Naive thymus-derived CD4-positive, alpha-beta T cell (primary cell): ENCODE measurements at regions not wholly inside any gene's neighbourhood (a gene's known extent, or its start where the extent isn't known, plus 50 kb on each side); places are given as distances from the start of the nearest gene placed in this dataset.

Experiments
- ATAC-seq: fragments of 150-1000 bp; cut with Tn5 transposase; 2 replicates; pipeline ENCODE4 v1.10.0; 2021; ENCODE audit warnings: mild to moderate bottlenecking, moderate library complexity
- CTCF ChIA-PET: fragments of 350-600 bp; sonication (Branson Sonifier 250); formaldehyde crosslinking; loops from one replicate; lab custom pipeline; 2021; ENCODE audit warnings: antibody characterized with exemption; lab: Charles Lee
- POLR2A ChIA-PET: fragments of 350-600 bp; sonication (Branson Sonifier 250); formaldehyde crosslinking; loops from one replicate; lab custom pipeline; 2021; ENCODE audit warnings: antibody characterized with exemption, inconsistent platforms; lab: Charles Lee
- DNase-seq, 9 donors: peaks; one replicate each; pipeline versions ENCODE4 v3.0.0 to v3.0.0-alpha.2; 2020 to 2022; ENCODE audit warnings: mixed read lengths in 1 of 9
- H3K27ac ChIP-seq: one replicate; pipeline ENCODE4 v1.7.0; 2013; ENCODE audit warnings: mild to moderate bottlenecking, low read depth, low read length, moderate library complexity
- H3K27me3 ChIP-seq, 2 donors: one replicate each; pipeline ENCODE4 v1.7.0; 2013; ENCODE audit warnings: low read length in 2 of 2, mild to moderate bottlenecking in 2 of 2, moderate library complexity in 2 of 2; ENCODE audit not compliant: control insufficient read depth in 2 of 2, insufficient read depth in 2 of 2
- H3K36me3 ChIP-seq, 3 experiments: 1 replicate in 2 of 3; 2 replicates in 1 of 3; pipeline ENCODE4 v1.7.0; 2013; ENCODE audit warnings: low read length in 3 of 3, mild to moderate bottlenecking in 3 of 3, moderate library complexity in 1 of 3; ENCODE audit not compliant: insufficient read depth in 3 of 3, control insufficient read depth in 2 of 3
- H3K4me1 ChIP-seq, 2 donors: one replicate each; pipeline ENCODE4 v1.7.0; 2013; ENCODE audit warnings: low read length in 2 of 2, mild to moderate bottlenecking in 2 of 2, moderate library complexity in 1 of 2; ENCODE audit not compliant: control insufficient read depth in 2 of 2, insufficient read depth in 2 of 2
- H3K4me3 ChIP-seq: 2 replicates; pipeline ENCODE4 v1.7.0; 2013; ENCODE audit warnings: mild to moderate bottlenecking, low read length
- H3K9me3 ChIP-seq, 3 experiments: 1 replicate in 2 of 3; 2 replicates in 1 of 3; pipeline ENCODE4 v1.7.0; 2013; ENCODE audit warnings: low read length in 3 of 3; ENCODE audit not compliant: control insufficient read depth in 2 of 3
- H3K27ac Mint-ChIP-seq, 9 donors: one replicate each; pipeline ENCODE4 v1.8.0; 2020 to 2022; ENCODE audit warnings: mixed read lengths in 9 of 9, mild to moderate bottlenecking in 8 of 9, moderate library complexity in 5 of 9, inconsistent platforms in 2 of 9
- H3K27me3 Mint-ChIP-seq, 5 donors: one replicate each; pipeline ENCODE4 v1.8.0; 2021 to 2022; ENCODE audit warnings: mixed read lengths in 5 of 5, mild to moderate bottlenecking in 1 of 5
- H3K36me3 Mint-ChIP-seq, 5 donors: one replicate each; pipeline ENCODE4 v1.8.0; 2020 to 2022; ENCODE audit warnings: mixed read lengths in 5 of 5, mild to moderate bottlenecking in 3 of 5, inconsistent platforms in 1 of 5
- H3K4me1 Mint-ChIP-seq, 7 donors: one replicate each; pipeline ENCODE4 v1.8.0; 2020 to 2022; ENCODE audit warnings: mixed read lengths in 7 of 7, mild to moderate bottlenecking in 3 of 7, inconsistent platforms in 1 of 7
- H3K4me3 Mint-ChIP-seq, 10 donors: one replicate each; pipeline ENCODE4 v1.8.0; 2020 to 2022; ENCODE audit warnings: mild to moderate bottlenecking in 10 of 10, mixed read lengths in 10 of 10, moderate library complexity in 6 of 10, inconsistent platforms in 2 of 10
- H3K9me3 Mint-ChIP-seq, 11 donors: one replicate each; pipeline ENCODE4 v1.8.0; 2020 to 2022; ENCODE audit warnings: mixed read lengths in 11 of 11, mild to moderate bottlenecking in 4 of 11, inconsistent platforms in 1 of 11, moderate library complexity in 1 of 11
- intact Hi-C, 2 donors: fragments of 100-400 bp; cut with micrococcal nuclease; formaldehyde crosslinking; loops; one replicate each; pipeline ENCODE4 v1.15.1; 2023

- H3K27ac Mint-ChIP-seq = no peak overlapping the region
- peaks cover 0 to 11% (median 3%) of the 10 kb centered on the region in 5 donors for H3K27me3 Mint-ChIP-seq
- peaks cover 0 to 2% (median 0%) of the 10 kb centered on the region in 7 donors for H3K4me1 Mint-ChIP-seq
- H3K4me3 Mint-ChIP-seq = no peak overlapping the region
- Histone ChIP-seq H3K4me1 (no peaks in the 10 kb centered on the region), H3K27me3 (no peaks in the 10 kb centered on the region), H3K36me3 (no peaks in the 10 kb centered on the region), H3K27ac (no peak overlapping the region), H3K4me3 (no peak overlapping the region), H3K9me3 (no peaks in the 10 kb centered on the region)
- DNase-seq (no peak), ATAC-seq (no peak)
- peaks cover 0 to 2% (median 0%) of the 10 kb centered on the region in 11 donors for H3K9me3 Mint-ChIP-seq
- POLR2A ChIA-PET = no interaction called here
- CTCF ChIA-PET = no interaction called here
- H3K36me3 Mint-ChIP-seq = no peaks in the 10 kb centered on the region
- intact Hi-C loops = no loop called here
Observed at GRCh38 chr14:101031721-101032120, 128.2 kb upstream of the RTL1 start.

- CTCF ChIA-PET = no interaction called here
- no peak for DNase-seq
- H3K9me3 Mint-ChIP-seq = peaks cover 0 to 2% (median 0%) of the 10 kb centered on the region in 11 donors
Observed at GRCh38 chr14:101032433-101032832, 128.9 kb upstream of the RTL1 start.

GRCh38 chr14:101033006-101033405 lies 129.5 kb upstream of the RTL1 start:
- Mint-ChIP-seq H3K27ac (no peak overlapping the region), H3K4me1 (peaks cover 0 to 2% (median 0%) of the 10 kb centered on the region in 7 donors), H3K4me3 (no peak overlapping the region), H3K9me3 (peaks cover 0 to 2% (median 0%) of the 10 kb centered on the region in 11 donors), H3K36me3 (no peaks in the 10 kb centered on the region), H3K27me3 (peaks cover 0 to 18% (median 3%) of the 10 kb centered on the region in 5 donors)
- intact Hi-C loops = no loop called here
- no peaks in the 10 kb centered on the region for H3K36me3 ChIP-seq
- no peaks in the 10 kb centered on the region for H3K9me3 ChIP-seq
- H3K27me3 ChIP-seq = no peaks in the 10 kb centered on the region
- DNase-seq (no peak), ATAC-seq (no peak)
- H3K4me3 ChIP-seq = no peak overlapping the region
- CTCF ChIA-PET = no interaction called here
- no peak overlapping the region for H3K27ac ChIP-seq
- no peaks in the 10 kb centered on the region for H3K4me1 ChIP-seq
- POLR2A ChIA-PET = no interaction called here

More at GRCh38 chr14:101032433-101032832, 128.9 kb upstream of the RTL1 start:
- Histone ChIP-seq H3K4me3 (no peak overlapping the region), H3K4me1 (no peaks in the 10 kb centered on the region), H3K9me3 (no peaks in the 10 kb centered on the region), H3K27me3 (no peaks in the 10 kb centered on the region), H3K27ac (no peak overlapping the region), H3K36me3 (no peaks in the 10 kb centered on the region)
- H3K27ac Mint-ChIP-seq = peak overlapping the region in 1 of 9 donors; percentile 22
- H3K27me3 Mint-ChIP-seq = peaks cover 0 to 15% (median 3%) of the 10 kb centered on the region in 5 donors
- POLR2A ChIA-PET = no interaction called here
- intact Hi-C loops = no loop called here
- H3K4me1 Mint-ChIP-seq = peaks cover 0 to 2% (median 0%) of the 10 kb centered on the region in 7 donors
- no peaks in the 10 kb centered on the region for H3K36me3 Mint-ChIP-seq
- no peak overlapping the region for H3K4me3 Mint-ChIP-seq
- no peak for ATAC-seq

DNA sequence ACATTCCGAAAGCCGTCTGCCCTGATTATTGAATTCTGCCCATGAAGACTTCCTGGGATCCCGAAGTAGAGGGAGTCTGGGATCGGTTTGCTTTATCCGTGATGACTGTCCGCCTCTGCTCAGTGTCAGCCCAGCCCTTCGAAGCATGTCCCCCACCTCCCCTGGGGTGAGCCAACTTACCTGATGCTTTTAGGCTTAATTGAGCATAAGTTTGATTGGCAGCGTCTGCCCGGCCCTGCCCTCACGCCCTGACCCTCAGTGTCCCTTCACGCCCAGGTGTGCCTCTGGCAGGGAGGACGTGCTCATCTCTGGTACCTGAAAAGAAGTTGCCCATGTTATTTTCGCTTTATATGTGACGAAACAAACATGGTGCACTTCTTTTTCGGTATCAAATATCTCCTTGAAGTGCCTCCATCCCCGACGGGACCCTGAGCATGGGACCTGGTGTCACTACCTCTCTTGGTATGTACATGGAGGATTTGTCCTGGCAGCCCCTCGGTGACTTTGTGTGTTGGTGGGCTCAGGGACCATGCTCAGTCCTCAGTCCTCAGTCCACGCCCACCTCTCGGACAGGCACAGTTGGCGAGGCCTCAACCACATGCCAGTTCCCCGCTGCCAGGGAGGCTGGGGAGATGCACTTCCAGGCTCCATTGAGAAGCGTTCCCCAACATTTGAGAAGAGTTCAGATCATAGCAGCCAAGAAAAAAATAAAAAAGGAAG lies 130.1 kb upstream of the RTL1 start:
- Histone ChIP-seq H3K9me3 (no peaks in the 10 kb centered on the region), H3K4me1 (no peaks in the 10 kb centered on the region), H3K4me3 (no peak overlapping the region), H3K27ac (no peak overlapping the region), H3K36me3 (no peaks in the 10 kb centered on the region), H3K27me3 (no peaks in the 10 kb centered on the region)
- H3K27ac Mint-ChIP-seq = no peak overlapping the region
- intact Hi-C loops = no loop called here
- peaks cover 0 to 2% (median 0%) of the 10 kb centered on the region in 7 donors for H3K4me1 Mint-ChIP-seq
- ATAC-seq = no peak
- no peaks in the 10 kb centered on the region for H3K36me3 Mint-ChIP-seq
- peaks cover 0 to 2% (median 0%) of the 10 kb centered on the region in 11 donors for H3K9me3 Mint-ChIP-seq
- H3K4me3 Mint-ChIP-seq = no peak overlapping the region
- DNase-seq = no peak
- ChIA-PET POLR2A (no interaction called here), CTCF (no interaction called here)
- peaks cover 0 to 18% (median 3%) of the 10 kb centered on the region in 5 donors for H3K27me3 Mint-ChIP-seq

DNA sequence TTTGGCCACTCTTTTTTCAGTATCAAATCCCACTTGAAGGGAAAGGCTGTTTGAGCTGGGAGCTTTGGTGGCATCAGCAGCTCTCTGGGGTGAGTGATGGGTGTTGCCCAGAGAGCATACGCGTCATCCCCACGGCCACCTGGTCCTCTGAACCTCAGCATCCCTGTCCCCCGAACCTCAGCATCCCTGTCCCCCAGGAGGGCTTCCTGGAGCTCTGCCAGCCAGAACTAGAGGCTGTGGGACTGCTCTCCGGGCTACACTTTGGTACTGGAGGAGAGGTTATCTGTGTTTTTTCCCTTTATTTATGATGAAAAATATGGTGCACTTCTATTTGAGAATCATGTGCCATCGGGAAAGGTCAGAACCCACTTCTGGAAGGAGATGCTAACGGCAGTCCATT lies 131.5 kb upstream of the RTL1 start:
- POLR2A ChIA-PET = no interaction called here
- H3K36me3 Mint-ChIP-seq = no peaks in the 10 kb centered on the region
- peaks cover 0 to 18% (median 0%) of the 10 kb centered on the region in 5 donors for H3K27me3 Mint-ChIP-seq
- CTCF ChIA-PET = no interaction called here
- no peak overlapping the region for H3K27ac ChIP-seq
- no peak overlapping the region for H3K4me3 Mint-ChIP-seq
- no peak overlapping the region for H3K27ac Mint-ChIP-seq
- H3K36me3 ChIP-seq = no peaks in the 10 kb centered on the region
- no peaks in the 10 kb centered on the region for H3K4me1 ChIP-seq
- peaks cover 0 to 2% (median 0%) of the 10 kb centered on the region in 7 donors for H3K4me1 Mint-ChIP-seq
- H3K4me3 ChIP-seq = no peak overlapping the region
- no peaks in the 10 kb centered on the region for H3K9me3 ChIP-seq
- intact Hi-C loops = no loop called here
- DNase-seq (no peak), ATAC-seq (no peak)
- no peaks in the 10 kb centered on the region for H3K27me3 ChIP-seq
- H3K9me3 Mint-ChIP-seq = peaks cover 0 to 2% (median 0%) of the 10 kb centered on the region in 11 donors

DNA sequence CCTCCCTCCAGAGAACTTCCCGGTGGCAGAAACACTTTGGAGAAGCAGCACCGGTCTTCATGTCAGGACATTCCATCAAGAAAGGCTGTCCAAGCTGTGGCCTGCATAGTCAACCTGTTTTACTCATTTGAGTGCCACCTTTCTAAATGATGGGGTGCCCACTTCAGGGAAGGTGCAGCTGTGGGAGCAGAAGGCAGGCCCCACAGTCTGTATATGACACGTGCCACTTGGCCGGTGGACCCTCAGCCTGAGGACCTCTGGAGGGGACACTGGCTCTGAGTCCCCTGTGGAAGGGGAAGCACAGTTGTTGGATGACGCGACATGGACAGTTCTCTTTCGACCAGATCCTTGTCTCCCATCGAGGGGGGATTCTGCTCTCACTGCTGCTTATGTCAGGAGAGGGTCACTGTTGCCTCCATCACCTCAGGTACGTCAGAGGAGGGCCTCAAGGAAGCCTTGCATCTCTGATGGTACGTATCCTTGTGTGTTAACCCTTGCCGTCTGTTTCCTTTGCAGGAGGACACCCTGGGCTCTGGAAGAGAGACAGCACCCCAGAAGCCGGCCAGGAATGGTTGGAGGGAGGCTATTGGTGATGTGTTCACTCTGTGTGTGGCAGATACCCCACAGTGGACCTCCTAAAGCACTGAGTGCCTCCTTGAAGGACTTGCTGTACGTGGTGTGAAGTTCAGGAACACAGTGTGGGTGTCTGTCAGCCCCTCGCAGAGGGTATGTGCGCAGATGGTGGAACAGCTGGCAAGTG lies 132.1 kb upstream of the RTL1 start:
- no peak overlapping the region for H3K4me3 Mint-ChIP-seq
- no peaks in the 10 kb centered on the region for H3K36me3 Mint-ChIP-seq
- ATAC-seq (no peak), DNase-seq (no peak)
- H3K9me3 Mint-ChIP-seq = peaks cover 0 to 2% (median 0%) of the 10 kb centered on the region in 11 donors
- Histone ChIP-seq H3K36me3 (no peaks in the 10 kb centered on the region), H3K27me3 (no peaks in the 10 kb centered on the region), H3K9me3 (no peaks in the 10 kb centered on the region), H3K4me3 (no peak overlapping the region), H3K4me1 (no peaks in the 10 kb centered on the region), H3K27ac (no peak overlapping the region)
- peaks cover 0 to 2% (median 0%) of the 10 kb centered on the region in 7 donors for H3K4me1 Mint-ChIP-seq
- CTCF ChIA-PET = interaction anchor here (0.6 kb wide), 1 partner anchor 1139 kb away, joined by 5 read pairs; no protein-coding TSS in a partner anchor
- no peak overlapping the region for H3K27ac Mint-ChIP-seq
- H3K27me3 Mint-ChIP-seq = peaks cover 0 to 18% (median 0%) of the 10 kb centered on the region in 5 donors
- POLR2A ChIA-PET = no interaction called here
- intact Hi-C loops = no loop called here
